Activated B cell treated with CpG ODN at 0.5 μM for 24 hours (primary cell): ENCODE measurements at regions not wholly inside any gene's neighbourhood (a gene's known extent, or its start where the extent isn't known, plus 50 kb on each side); places are given as distances from the start of the nearest gene placed in this dataset.

Experiments used
- ATAC-seq: fragments of 200-7000 bp; cut with Tn5 transposase; one replicate; pipeline ENCODE4 v1.10.0; 2021; ENCODE audit warnings: low read depth, mild to moderate bottlenecking, moderate library complexity
- CTCF ChIA-PET: fragments of 350-600 bp; sonication (Branson Sonifier 250); formaldehyde crosslinking; loops from one replicate; lab custom pipeline; 2021; ENCODE audit warnings: antibody characterized with exemption; lab: Charles Lee
- POLR2A ChIA-PET: fragments of 350-600 bp; sonication (Branson Sonifier 250); formaldehyde crosslinking; loops from one replicate; lab custom pipeline; 2021; ENCODE audit warnings: antibody characterized with exemption; lab: Charles Lee
- DNase-seq: peaks from one replicate; pipeline ENCODE4 v3.0.0; 2022
- H3K27ac Mint-ChIP-seq: one replicate; pipeline ENCODE4 v1.8.0; 2020; ENCODE audit warnings: mixed read lengths
- H3K27me3 Mint-ChIP-seq: one replicate; pipeline ENCODE4 v1.8.0; 2021; ENCODE audit warnings: mixed read lengths
- H3K36me3 Mint-ChIP-seq: one replicate; pipeline ENCODE4 v1.8.0; 2021; ENCODE audit warnings: low read depth, mixed read lengths
- H3K4me1 Mint-ChIP-seq: one replicate; pipeline ENCODE4 v1.8.0; 2021; ENCODE audit warnings: mixed read lengths
- H3K4me3 Mint-ChIP-seq: one replicate; pipeline ENCODE4 v1.8.0; 2020; ENCODE audit warnings: mild to moderate bottlenecking, mixed read lengths
- H3K9me3 Mint-ChIP-seq: one replicate; pipeline ENCODE4 v1.8.0; 2020; ENCODE audit warnings: mixed read lengths
- CTCF ChIP-seq: fragments of 200-600 bp; IDR thresholded peaks from one replicate; pipeline ENCODE4 v1.8.0; 2022; ENCODE audit warnings: antibody characterized with exemption, mild to moderate bottlenecking
- intact Hi-C: fragments of 100-400 bp; cut with micrococcal nuclease; formaldehyde crosslinking; loops from one replicate; pipeline ENCODE4 v1.15.1; 2024

GRCh38 chr15:70178335-70179084, 80.8 kb upstream of the TLE3 start:
- Mint-ChIP-seq H3K27me3 (peaks cover 5% of the 10 kb centered on the region), H3K9me3 (no peaks in the 10 kb centered on the region), H3K27ac (no peak overlapping the region), H3K4me1 (no peaks in the 10 kb centered on the region), H3K36me3 (no peaks in the 10 kb centered on the region), H3K4me3 (no peak overlapping the region)
- TF ChIP-seq CTCF: no peak
- intact Hi-C loops: no loop called here
- ChIA-PET CTCF (no interaction called here), POLR2A (no interaction called here)
- DNase-seq (no peak), ATAC-seq (no peak)

GRCh38 chr15:70172566-70173225, 75.0 kb upstream of the TLE3 start:
- TF ChIP-seq CTCF: no peak
- CTCF ChIA-PET: no interaction called here
- POLR2A ChIA-PET: no interaction called here

GRCh38 chr15:70172124-70172523, 74.4 kb upstream of the TLE3 start:
- no peak overlapping the region for H3K4me3 Mint-ChIP-seq

More at GRCh38 chr15:70172566-70173225, 75.0 kb upstream of the TLE3 start:
- Mint-ChIP-seq H3K4me1 (no peaks in the 10 kb centered on the region), H3K9me3 (no peaks in the 10 kb centered on the region), H3K27me3 (peaks cover 3% of the 10 kb centered on the region), H3K27ac (no peak overlapping the region), H3K36me3 (no peaks in the 10 kb centered on the region), H3K4me3 (no peak overlapping the region)
- intact Hi-C loops: no loop called here
- DNase-seq (no peak), ATAC-seq (no peak)

GRCh38 chr15:70171256-70171886, 73.7 kb upstream of the TLE3 start:
- no peak for ATAC-seq
- H3K36me3 Mint-ChIP-seq: no peaks in the 10 kb centered on the region
- POLR2A ChIA-PET: interaction anchor here (0.6 kb wide), 1 partner anchor 28 kb away, joined by 3 read pairs; no protein-coding TSS in a partner anchor

More at GRCh38 chr15:70172124-70172523, 74.4 kb upstream of the TLE3 start:
- H3K27ac Mint-ChIP-seq: no peak overlapping the region
- DNase-seq (no peak), ATAC-seq (no peak)
- H3K9me3 Mint-ChIP-seq: no peaks in the 10 kb centered on the region
- CTCF ChIA-PET: no interaction called here
- H3K27me3 Mint-ChIP-seq: peaks cover 3% of the 10 kb centered on the region
- H3K36me3 Mint-ChIP-seq: no peaks in the 10 kb centered on the region
- POLR2A ChIA-PET: no interaction called here
- no peaks in the 10 kb centered on the region for H3K4me1 Mint-ChIP-seq
- no peak for TF ChIP-seq CTCF
- intact Hi-C loops: no loop called here

More at GRCh38 chr15:70171256-70171886, 73.7 kb upstream of the TLE3 start:
- Mint-ChIP-seq H3K4me1 (no peaks in the 10 kb centered on the region), H3K4me3 (no peak overlapping the region), H3K27ac (no peak overlapping the region), H3K27me3 (peaks cover 3% of the 10 kb centered on the region), H3K9me3 (no peaks in the 10 kb centered on the region)
- intact Hi-C loops: no loop called here
- CTCF ChIA-PET: no interaction called here
- TF ChIP-seq CTCF: no peak
- DNase-seq: no peak
